ENCODE measurements at regions not wholly inside any gene's neighbourhood (a gene's known extent, or its start where the extent isn't known, plus 50 kb on each side); places are given as distances from the start of the nearest gene placed in this dataset.

DNA sequence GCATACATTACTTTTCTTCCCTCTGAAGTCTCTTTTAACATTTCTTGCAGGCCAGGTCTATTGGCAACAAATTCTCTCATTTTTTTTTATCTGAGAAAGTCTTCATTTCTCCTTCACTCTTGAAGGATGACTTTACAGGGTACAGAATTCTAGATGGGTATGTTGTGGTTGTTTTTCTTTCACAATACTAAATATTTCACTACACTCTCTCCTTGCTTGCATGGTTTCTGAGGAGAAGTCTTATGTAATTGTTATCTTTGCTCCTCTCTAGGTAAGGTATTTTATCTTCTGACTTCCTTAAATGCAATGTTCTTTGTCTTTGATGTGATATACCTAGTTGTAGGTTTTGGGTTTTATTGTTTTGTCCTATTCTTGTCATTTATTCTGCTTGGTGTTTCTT lies 371.1 kb downstream of the FIGN start:
- FAIRE-seq, result no peak
- no peak for DNase-seq (ENCODE audit: insufficient read length, low spot score)
- no peak for TF ChIP-seq POLR2A (IDR thresholded peaks at IDR 0.05; ENCODE audit: low read depth, low read length)
- no peak for TF ChIP-seq POU2F2 (IDR thresholded peaks at IDR 0.05; ENCODE audit: low read depth, low read length)
- TF ChIP-seq TAF1 (IDR thresholded peaks at IDR 0.05; ENCODE audit: low read depth, low read length), result no peak
- TF ChIP-seq POLR2AphosphoS5 (IDR thresholded peaks at IDR 0.05; ENCODE audit: low read depth, low read length), result no peak
- no peak for TF ChIP-seq SPI1 (IDR thresholded peaks at IDR 0.05; ENCODE audit: low read depth, low read length)
- no peak for TF ChIP-seq PAX5 (IDR thresholded peaks at IDR 0.05; ENCODE audit: insufficient read depth, low read length, severe bottlenecking)

DNA sequence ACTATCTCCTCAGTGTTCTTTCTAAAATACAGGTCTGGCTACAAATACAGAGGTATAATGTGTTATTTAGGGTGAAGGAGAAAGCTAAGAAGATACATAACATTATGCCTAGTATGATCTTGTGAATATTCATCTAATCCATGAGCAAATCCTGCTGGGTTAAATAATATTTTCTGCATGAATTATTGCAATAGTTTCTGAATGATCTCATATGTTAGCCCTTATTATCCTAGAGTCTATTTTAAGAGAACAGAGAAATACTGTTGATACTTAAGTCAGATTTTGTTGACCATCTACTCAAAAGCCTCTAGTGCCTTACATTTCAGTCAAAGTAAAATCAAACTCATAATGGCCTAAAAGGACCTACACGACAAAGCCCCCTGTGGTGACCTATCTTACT lies 382.3 kb downstream of the FIGN start:
- TF ChIP-seq POLR2A (IDR thresholded peaks at IDR 0.05; ENCODE audit: low read depth, low read length) (no peak), SPI1 (IDR thresholded peaks at IDR 0.05; ENCODE audit: low read depth, low read length) (no peak), TAF1 (IDR thresholded peaks at IDR 0.05; ENCODE audit: low read depth, low read length) (no peak), POU2F2 (IDR thresholded peaks at IDR 0.05; ENCODE audit: low read depth, low read length) (no peak), PAX5 (IDR thresholded peaks at IDR 0.05; ENCODE audit: insufficient read depth, low read length, severe bottlenecking) (no peak), POLR2AphosphoS5 (IDR thresholded peaks at IDR 0.05; ENCODE audit: low read depth, low read length) (no peak)
- DNase-seq (ENCODE audit: insufficient read length, low spot score) (no peak), FAIRE-seq (no peak)

- no peak for DNase-seq (ENCODE audit: insufficient read length, low spot score)
- no peak for FAIRE-seq
- TF ChIP-seq SPI1 (IDR thresholded peaks at IDR 0.05; ENCODE audit: low read depth, low read length) (no peak), PAX5 (IDR thresholded peaks at IDR 0.05; ENCODE audit: insufficient read depth, low read length, severe bottlenecking) (no peak), POLR2A (IDR thresholded peaks at IDR 0.05; ENCODE audit: low read depth, low read length) (no peak)
Measured at GRCh38 chr2:163351966-163352365, 383.8 kb downstream of the FIGN start.

- DNase-seq (ENCODE audit: insufficient read length, low spot score), result no peak
- TF ChIP-seq TAF1 (IDR thresholded peaks at IDR 0.05; ENCODE audit: low read depth, low read length) (no peak), POLR2AphosphoS5 (IDR thresholded peaks at IDR 0.05; ENCODE audit: low read depth, low read length) (no peak), POLR2A (IDR thresholded peaks at IDR 0.05; ENCODE audit: low read depth, low read length) (no peak), POU2F2 (IDR thresholded peaks at IDR 0.05; ENCODE audit: low read depth, low read length) (no peak), PAX5 (IDR thresholded peaks at IDR 0.05; ENCODE audit: insufficient read depth, low read length, severe bottlenecking) (no peak), SPI1 (IDR thresholded peaks at IDR 0.05; ENCODE audit: low read depth, low read length) (no peak)
- FAIRE-seq, result no peak
Measured at GRCh38 chr2:163351143-163351542, 384.7 kb downstream of the FIGN start.

GRCh38 chr2:163348857-163349380 lies 386.9 kb downstream of the FIGN start:
- DNase-seq (ENCODE audit: insufficient read length, low spot score) (no peak), FAIRE-seq (no peak)
- no peak for TF ChIP-seq POU2F2 (IDR thresholded peaks at IDR 0.05; ENCODE audit: low read depth, low read length)
- no peak for TF ChIP-seq POLR2AphosphoS5 (IDR thresholded peaks at IDR 0.05; ENCODE audit: low read depth, low read length)
- no peak for TF ChIP-seq POLR2A (IDR thresholded peaks at IDR 0.05; ENCODE audit: low read depth, low read length)
- no peak for TF ChIP-seq TAF1 (IDR thresholded peaks at IDR 0.05; ENCODE audit: low read depth, low read length)
- no peak for TF ChIP-seq SPI1 (IDR thresholded peaks at IDR 0.05; ENCODE audit: low read depth, low read length)
- no peak for TF ChIP-seq PAX5 (IDR thresholded peaks at IDR 0.05; ENCODE audit: insufficient read depth, low read length, severe bottlenecking)

GRCh38 chr2:163347982-163348856 lies 387.6 kb downstream of the FIGN start:
- no peak for DNase-seq (ENCODE audit: insufficient read length, low spot score)
- no peak for TF ChIP-seq SPI1 (IDR thresholded peaks at IDR 0.05; ENCODE audit: low read depth, low read length)
- no peak for TF ChIP-seq TAF1 (IDR thresholded peaks at IDR 0.05; ENCODE audit: low read depth, low read length)
- no peak for TF ChIP-seq PAX5 (IDR thresholded peaks at IDR 0.05; ENCODE audit: insufficient read depth, low read length, severe bottlenecking)
- no peak for TF ChIP-seq POLR2AphosphoS5 (IDR thresholded peaks at IDR 0.05; ENCODE audit: low read depth, low read length)
- TF ChIP-seq POLR2A (IDR thresholded peaks at IDR 0.05; ENCODE audit: low read depth, low read length), result no peak
- TF ChIP-seq POU2F2 (IDR thresholded peaks at IDR 0.05; ENCODE audit: low read depth, low read length), result no peak
- no peak for FAIRE-seq

- TF ChIP-seq SPI1 (IDR thresholded peaks at IDR 0.05; ENCODE audit: low read depth, low read length) (no peak), POLR2AphosphoS5 (IDR thresholded peaks at IDR 0.05; ENCODE audit: low read depth, low read length) (no peak), PAX5 (IDR thresholded peaks at IDR 0.05; ENCODE audit: insufficient read depth, low read length, severe bottlenecking) (no peak), POU2F2 (IDR thresholded peaks at IDR 0.05; ENCODE audit: low read depth, low read length) (no peak), TAF1 (IDR thresholded peaks at IDR 0.05; ENCODE audit: low read depth, low read length) (no peak), POLR2A (IDR thresholded peaks at IDR 0.05; ENCODE audit: low read depth, low read length) (no peak)
- no peak for FAIRE-seq
- no peak for DNase-seq (ENCODE audit: insufficient read length, low spot score)
Measured at GRCh38 chr2:163345795-163346573, 389.8 kb downstream of the FIGN start.

DNA sequence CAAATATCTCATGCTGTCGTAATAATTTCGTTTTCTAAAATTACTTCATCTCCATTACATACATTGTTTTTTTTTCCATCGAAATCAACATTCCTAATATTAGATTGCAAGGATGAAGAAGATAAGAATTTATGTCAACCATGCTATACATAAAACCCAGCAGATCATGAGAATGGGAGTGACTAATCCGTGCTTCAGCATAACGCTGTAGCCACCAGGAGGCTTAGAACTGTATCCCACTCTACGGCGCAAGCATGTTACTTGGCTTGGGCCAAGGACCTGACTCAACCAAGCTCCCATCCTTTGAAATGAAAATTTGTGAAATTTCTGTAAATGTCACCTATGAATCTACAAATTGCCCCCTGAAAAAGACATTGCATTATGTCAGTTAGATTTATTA lies 392.5 kb downstream of the FIGN start:
- TF ChIP-seq TAF1 (IDR thresholded peaks at IDR 0.05; ENCODE audit: low read depth, low read length) (no peak), SPI1 (IDR thresholded peaks at IDR 0.05; ENCODE audit: low read depth, low read length) (no peak), POU2F2 (IDR thresholded peaks at IDR 0.05; ENCODE audit: low read depth, low read length) (no peak), POLR2AphosphoS5 (IDR thresholded peaks at IDR 0.05; ENCODE audit: low read depth, low read length) (no peak), POLR2A (IDR thresholded peaks at IDR 0.05; ENCODE audit: low read depth, low read length) (no peak), PAX5 (IDR thresholded peaks at IDR 0.05; ENCODE audit: insufficient read depth, low read length, severe bottlenecking) (no peak)
- DNase-seq (ENCODE audit: insufficient read length, low spot score) (no peak), FAIRE-seq (peak; percentile 33)

- no peak for TF ChIP-seq POLR2AphosphoS5 (IDR thresholded peaks at IDR 0.05; ENCODE audit: low read depth, low read length)
- TF ChIP-seq POLR2A (IDR thresholded peaks at IDR 0.05; ENCODE audit: low read depth, low read length), result no peak
- TF ChIP-seq POU2F2 (IDR thresholded peaks at IDR 0.05; ENCODE audit: low read depth, low read length), result no peak
- TF ChIP-seq TAF1 (IDR thresholded peaks at IDR 0.05; ENCODE audit: low read depth, low read length), result no peak
- TF ChIP-seq SPI1 (IDR thresholded peaks at IDR 0.05; ENCODE audit: low read depth, low read length), result no peak
- TF ChIP-seq PAX5 (IDR thresholded peaks at IDR 0.05; ENCODE audit: insufficient read depth, low read length, severe bottlenecking), result no peak
- FAIRE-seq, result no peak
Measured at GRCh38 chr2:163341426-163341825, 394.4 kb downstream of the FIGN start.

More at GRCh38 chr2:163341426-163341825, 394.4 kb downstream of the FIGN start:
- DNase-seq (ENCODE audit: insufficient read length, low spot score), result no peak
